ENCODE measurements at regions not wholly inside any gene's neighbourhood (a gene's known extent, or its start where the extent isn't known, plus 50 kb on each side); places are given as distances from the start of the nearest gene placed in this dataset.

DNA sequence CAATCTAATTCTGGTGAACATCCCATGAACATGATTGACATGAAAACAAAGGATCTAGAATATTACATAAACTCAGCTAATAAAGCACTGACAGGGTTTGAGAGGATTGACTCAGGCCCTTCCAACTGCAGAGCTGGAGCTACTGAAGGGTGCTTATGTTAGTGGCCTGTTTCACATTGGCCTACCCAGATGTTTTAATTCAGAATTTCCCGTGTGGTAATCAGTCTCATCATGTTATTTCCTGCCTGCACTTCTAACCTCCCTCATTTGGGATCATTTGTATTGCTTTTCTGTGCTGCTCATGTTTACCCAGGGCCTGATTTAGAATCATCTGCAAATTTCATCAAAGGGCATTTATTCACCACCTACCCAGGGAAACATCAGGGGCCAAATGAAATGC is 270.3 kb downstream of the PLPP3 start:
- CTCF ChIA-PET = no interaction called here
- no peak for DNase-seq (ENCODE audit: low spot score)
- no peak overlapping the region for H3K27ac ChIP-seq
- POLR2A ChIA-PET (ENCODE audit: low non-redundant PET) = no interaction called here
- TF ChIP-seq, protein P1, sequence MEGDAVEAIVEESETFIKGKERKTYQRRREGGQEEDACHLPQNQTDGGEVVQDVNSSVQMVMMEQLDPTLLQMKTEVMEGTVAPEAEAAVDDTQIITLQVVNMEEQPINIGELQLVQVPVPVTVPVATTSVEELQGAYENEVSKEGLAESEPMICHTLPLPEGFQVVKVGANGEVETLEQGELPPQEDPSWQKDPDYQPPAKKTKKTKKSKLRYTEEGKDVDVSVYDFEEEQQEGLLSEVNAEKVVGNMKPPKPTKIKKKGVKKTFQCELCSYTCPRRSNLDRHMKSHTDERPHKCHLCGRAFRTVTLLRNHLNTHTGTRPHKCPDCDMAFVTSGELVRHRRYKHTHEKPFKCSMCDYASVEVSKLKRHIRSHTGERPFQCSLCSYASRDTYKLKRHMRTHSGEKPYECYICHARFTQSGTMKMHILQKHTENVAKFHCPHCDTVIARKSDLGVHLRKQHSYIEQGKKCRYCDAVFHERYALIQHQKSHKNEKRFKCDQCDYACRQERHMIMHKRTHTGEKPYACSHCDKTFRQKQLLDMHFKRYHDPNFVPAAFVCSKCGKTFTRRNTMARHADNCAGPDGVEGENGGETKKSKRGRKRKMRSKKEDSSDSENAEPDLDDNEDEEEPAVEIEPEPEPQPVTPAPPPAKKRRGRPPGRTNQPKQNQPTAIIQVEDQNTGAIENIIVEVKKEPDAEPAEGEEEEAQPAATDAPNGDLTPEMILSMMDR (conservative IDR thresholded peaks at IDR 0.05; ENCODE audit: low read depth) = no peak

DNA sequence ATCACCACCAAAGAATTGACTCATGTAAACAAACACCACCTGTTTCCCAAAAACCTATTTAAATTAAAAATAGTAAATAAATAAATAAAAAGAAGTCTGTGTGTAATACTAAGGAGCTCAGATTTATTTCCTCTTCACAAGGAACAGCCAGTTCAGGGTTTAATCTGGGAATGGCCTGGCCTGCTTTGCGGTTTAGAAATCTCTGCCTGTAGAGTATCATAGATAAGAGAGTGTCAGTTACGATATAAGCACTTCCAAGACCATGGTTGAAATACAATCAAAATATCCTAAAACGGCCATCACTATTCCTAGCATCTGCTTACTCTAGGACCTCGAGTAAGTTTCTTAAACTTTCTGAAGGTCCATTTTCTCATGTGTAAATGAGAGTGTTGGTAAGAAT is 274.4 kb downstream of the PLPP3 start:
- H3K27ac ChIP-seq = no peak overlapping the region
- no peak for DNase-seq (ENCODE audit: low spot score)
- POLR2A ChIA-PET (ENCODE audit: low non-redundant PET) = no interaction called here
- CTCF ChIA-PET = interaction anchor here (0.6 kb wide), 1 partner anchor 67 kb away, joined by 3 read pairs; no protein-coding TSS in a partner anchor
- TF ChIP-seq, protein P1 (conservative IDR thresholded peaks at IDR 0.05; ENCODE audit: low read depth) = no peak

DNA sequence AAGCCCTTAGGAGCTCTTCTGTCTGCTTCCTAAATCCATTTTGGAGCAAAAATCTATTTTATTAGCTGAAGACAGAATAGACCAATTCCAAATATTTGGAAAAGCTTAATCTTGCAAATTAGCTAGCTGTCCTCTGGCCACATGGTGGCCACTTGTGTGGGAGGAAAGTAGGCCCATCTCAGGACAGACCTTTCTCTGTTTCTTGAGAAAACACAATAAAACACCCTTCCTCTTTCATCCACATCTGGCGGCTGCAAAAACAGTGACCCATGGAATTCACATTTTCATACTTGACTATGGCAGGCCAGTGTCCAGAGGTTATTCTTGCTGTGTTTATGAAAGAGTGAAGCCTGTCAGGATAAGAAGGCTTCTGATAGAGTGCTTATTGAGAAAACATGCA is 275.6 kb downstream of the PLPP3 start:
- POLR2A ChIA-PET (ENCODE audit: low non-redundant PET) = no interaction called here
- no peak overlapping the region for H3K27ac ChIP-seq
- CTCF ChIA-PET = interaction anchor here (0.7 kb wide), 1 partner anchor 175 kb away, joined by 3 read pairs; no protein-coding TSS in a partner anchor
- no peak for DNase-seq (ENCODE audit: low spot score)
- TF ChIP-seq, protein P1 (conservative IDR thresholded peaks at IDR 0.05; ENCODE audit: low read depth) = no peak

DNA sequence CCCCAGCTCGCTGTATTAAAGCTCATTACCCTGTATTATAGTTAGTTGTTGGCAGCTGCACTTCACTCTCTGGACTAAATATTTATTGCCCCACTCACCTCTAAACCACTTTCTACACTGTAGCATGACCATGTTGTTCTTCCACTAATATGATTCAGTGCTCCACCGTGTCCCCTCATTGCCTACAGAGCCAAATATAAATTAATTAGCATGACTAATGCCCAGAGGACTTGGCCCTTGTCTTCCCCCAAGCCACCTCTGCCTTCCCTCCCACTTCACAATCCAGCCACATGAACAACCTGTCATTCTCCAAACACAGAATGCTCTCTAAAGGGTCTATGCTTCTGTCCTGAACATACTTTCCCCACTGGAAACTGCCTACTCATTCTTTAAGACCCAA is 276.5 kb downstream of the PLPP3 start:
- H3K27ac ChIP-seq = no peak overlapping the region
- no peak for DNase-seq (ENCODE audit: low spot score)
- TF ChIP-seq, protein P1 (conservative IDR thresholded peaks at IDR 0.05; ENCODE audit: low read depth) = no peak
- POLR2A ChIA-PET (ENCODE audit: low non-redundant PET) = no interaction called here
- CTCF ChIA-PET = no interaction called here

DNA sequence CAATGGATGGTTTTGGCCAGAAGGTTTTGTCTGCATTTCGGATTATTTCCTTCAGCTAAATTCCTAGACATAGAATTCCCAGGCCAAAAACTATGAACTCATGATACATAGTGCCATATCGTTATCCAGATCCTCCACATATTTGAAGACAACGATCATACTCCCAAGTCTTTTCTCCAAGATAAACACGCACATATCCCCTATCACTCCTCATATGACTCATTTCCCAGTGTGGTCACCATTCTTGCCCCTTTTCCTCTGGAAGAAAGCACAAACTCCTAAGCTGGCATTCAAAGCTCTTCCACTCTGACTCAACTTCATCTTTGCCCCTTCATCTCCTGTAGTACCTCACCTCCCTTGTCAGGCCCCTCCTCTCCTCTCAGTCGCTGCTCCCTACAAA is 277.6 kb downstream of the PLPP3 start:
- POLR2A ChIA-PET (ENCODE audit: low non-redundant PET) = no interaction called here
- CTCF ChIA-PET = no interaction called here
- TF ChIP-seq, protein P1 (conservative IDR thresholded peaks at IDR 0.05; ENCODE audit: low read depth) = no peak
- H3K27ac ChIP-seq = no peak overlapping the region
- DNase-seq (ENCODE audit: low spot score) = no peak

DNA sequence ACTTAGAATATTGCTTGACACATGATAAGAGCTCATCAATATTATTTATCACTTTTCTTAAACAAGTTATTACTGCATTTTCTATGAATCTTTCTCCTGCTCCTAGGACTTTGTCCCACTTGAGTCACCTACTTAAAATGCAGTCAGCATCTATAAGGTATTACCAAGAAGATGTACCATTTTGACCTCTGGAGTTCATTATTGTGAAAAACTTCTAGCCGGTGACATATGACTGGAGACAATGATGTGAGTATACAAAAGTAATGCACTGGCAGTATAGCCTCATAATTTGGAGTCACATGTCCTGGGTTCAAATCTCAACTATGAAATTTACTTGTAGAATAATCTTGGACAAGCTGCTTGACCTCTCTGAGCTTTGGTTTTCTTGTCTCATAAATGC is 278.5 kb downstream of the PLPP3 start:
- ChIA-PET CTCF (interaction anchor here (0.7 kb wide), 1 partner anchor 719 kb away, joined by 3 read pairs; no protein-coding TSS in a partner anchor), POLR2A (ENCODE audit: low non-redundant PET) (no interaction called here)
- H3K27ac ChIP-seq = no peak overlapping the region
- TF ChIP-seq, protein P1 (conservative IDR thresholded peaks at IDR 0.05; ENCODE audit: low read depth) = no peak
- no peak for DNase-seq (ENCODE audit: low spot score)

DNA sequence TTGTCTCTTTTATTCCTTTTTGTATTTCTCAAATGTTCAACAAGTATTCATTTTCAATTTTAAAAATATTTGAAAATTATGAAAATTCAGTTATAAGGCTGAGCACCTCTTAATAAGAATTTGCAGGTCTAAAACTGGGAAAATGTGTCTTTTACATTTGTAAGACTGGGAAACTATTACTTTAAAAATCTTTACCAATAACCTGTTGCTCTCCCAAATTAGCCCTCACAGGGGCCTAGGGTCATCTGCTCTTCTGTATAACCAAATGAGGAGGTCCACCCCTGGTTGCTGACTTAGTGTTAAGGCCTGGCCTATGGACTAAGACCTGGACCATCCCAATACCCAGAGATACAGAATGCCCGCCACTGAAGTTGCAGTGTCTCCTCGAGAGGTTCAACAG is 280.5 kb downstream of the PLPP3 start:
- ChIA-PET POLR2A (ENCODE audit: low non-redundant PET) (no interaction called here), CTCF (no interaction called here)
- DNase-seq (ENCODE audit: low spot score) = no peak
- H3K27ac ChIP-seq = no peak overlapping the region
- TF ChIP-seq, protein P1 (conservative IDR thresholded peaks at IDR 0.05; ENCODE audit: low read depth) = no peak

Measured in RWPE1 (cell line).